ENCODE measurements at regions not wholly inside any gene's neighbourhood (a gene's known extent, or its start where the extent isn't known, plus 50 kb on each side); places are given as distances from the start of the nearest gene placed in this dataset.

DNA sequence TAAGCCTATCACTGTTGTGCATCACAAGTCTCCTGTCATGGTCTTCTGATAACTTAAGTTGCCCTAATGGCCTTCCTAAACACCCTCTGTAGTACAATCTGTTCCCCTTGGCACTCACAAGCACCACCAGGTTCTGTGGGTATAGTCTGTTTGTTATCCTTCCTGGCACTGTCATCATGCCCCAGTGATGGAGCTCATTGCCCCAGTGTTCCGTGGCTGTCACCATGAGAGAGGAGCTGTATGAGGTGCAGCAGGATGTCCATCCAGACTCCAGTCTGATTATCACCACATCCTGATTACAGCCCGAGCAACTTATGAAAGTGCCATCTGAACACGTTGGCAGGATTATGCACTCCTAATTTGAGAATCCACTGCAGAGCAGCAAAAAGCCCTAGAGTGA, 380.1 kb downstream of the FRK start:
- no peak overlapping the region for H3K4me3 ChIP-seq (ENCODE audit: low read depth, low read length, poor library complexity, severe bottlenecking)
- no peak overlapping the region for H2AFZ ChIP-seq (ENCODE audit: low read length)
- no peaks in the 10 kb centered on the region for H3K4me1 ChIP-seq (ENCODE audit: insufficient read depth, low read length, severe bottlenecking)

DNA sequence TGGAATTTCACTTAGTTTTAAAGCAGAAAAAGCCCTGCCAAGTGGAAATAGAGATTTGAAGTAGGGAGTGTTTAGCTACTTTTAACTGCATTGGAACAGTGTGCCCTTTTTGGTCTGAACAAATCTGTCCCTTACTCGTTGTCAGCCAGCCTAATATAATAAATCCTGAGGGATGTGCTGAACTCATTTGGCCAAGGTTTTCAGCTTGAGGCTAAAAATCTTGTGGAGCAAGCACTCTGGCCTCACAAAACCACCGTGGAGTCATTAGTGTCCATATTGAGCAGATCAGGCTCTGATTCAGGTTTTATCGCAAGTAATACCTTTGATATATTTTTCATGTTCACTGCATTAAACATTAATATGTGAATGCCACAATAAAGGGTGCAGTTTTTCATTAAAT, 383.5 kb downstream of the FRK start:
- Histone ChIP-seq H3K9me3 (ENCODE audit: low read length) (no peaks in the 10 kb centered on the region), H3K4me1 (ENCODE audit: insufficient read depth, low read length, severe bottlenecking) (no peaks in the 10 kb centered on the region), H3F3A (ENCODE audit: insufficient read depth, low read length) (no peaks in the 10 kb centered on the region), H3K9ac (ENCODE audit: low read length) (no peak overlapping the region), H4K20me1 (ENCODE audit: insufficient read depth, low read length) (no peaks in the 10 kb centered on the region), H3K4me3 (ENCODE audit: low read depth, low read length, poor library complexity, severe bottlenecking) (no peak overlapping the region), H3K36me3 (ENCODE audit: insufficient read depth, low read length) (no peaks in the 10 kb centered on the region), H3K4me2 (ENCODE audit: low read length) (no peak overlapping the region), H3K27ac (ENCODE audit: low read depth, low read length, poor library complexity, severe bottlenecking) (no peak overlapping the region), H2AFZ (ENCODE audit: low read length) (no peak overlapping the region), H3K27me3 (ENCODE audit: insufficient read depth, low read length) (no peaks in the 10 kb centered on the region), H3K79me2 (ENCODE audit: insufficient read depth, low read length) (no peaks in the 10 kb centered on the region), H3K9me2 (ENCODE audit: low read depth, low read length) (no peaks in the 10 kb centered on the region)
- TF ChIP-seq, protein P1, sequence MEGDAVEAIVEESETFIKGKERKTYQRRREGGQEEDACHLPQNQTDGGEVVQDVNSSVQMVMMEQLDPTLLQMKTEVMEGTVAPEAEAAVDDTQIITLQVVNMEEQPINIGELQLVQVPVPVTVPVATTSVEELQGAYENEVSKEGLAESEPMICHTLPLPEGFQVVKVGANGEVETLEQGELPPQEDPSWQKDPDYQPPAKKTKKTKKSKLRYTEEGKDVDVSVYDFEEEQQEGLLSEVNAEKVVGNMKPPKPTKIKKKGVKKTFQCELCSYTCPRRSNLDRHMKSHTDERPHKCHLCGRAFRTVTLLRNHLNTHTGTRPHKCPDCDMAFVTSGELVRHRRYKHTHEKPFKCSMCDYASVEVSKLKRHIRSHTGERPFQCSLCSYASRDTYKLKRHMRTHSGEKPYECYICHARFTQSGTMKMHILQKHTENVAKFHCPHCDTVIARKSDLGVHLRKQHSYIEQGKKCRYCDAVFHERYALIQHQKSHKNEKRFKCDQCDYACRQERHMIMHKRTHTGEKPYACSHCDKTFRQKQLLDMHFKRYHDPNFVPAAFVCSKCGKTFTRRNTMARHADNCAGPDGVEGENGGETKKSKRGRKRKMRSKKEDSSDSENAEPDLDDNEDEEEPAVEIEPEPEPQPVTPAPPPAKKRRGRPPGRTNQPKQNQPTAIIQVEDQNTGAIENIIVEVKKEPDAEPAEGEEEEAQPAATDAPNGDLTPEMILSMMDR (IDR thresholded peaks at IDR 0.05; ENCODE audit: low read length): no peak
- no peak for TF ChIP-seq EZH2 (IDR thresholded peaks at IDR 0.05; ENCODE audit: borderline replicate concordance, low read length)

More for the DNA sequence above, 380.1 kb downstream of the FRK start:
- H3K4me2 ChIP-seq (ENCODE audit: low read length): no peak overlapping the region
- no peaks in the 10 kb centered on the region for H4K20me1 ChIP-seq (ENCODE audit: insufficient read depth, low read length)
- H3K27ac ChIP-seq (ENCODE audit: low read depth, low read length, poor library complexity, severe bottlenecking): no peak overlapping the region
- no peak for TF ChIP-seq EZH2 (IDR thresholded peaks at IDR 0.05; ENCODE audit: borderline replicate concordance, low read length)
- TF ChIP-seq, protein P1 (IDR thresholded peaks at IDR 0.05; ENCODE audit: low read length): no peak
- H3K9ac ChIP-seq (ENCODE audit: low read length): no peak overlapping the region
- no peaks in the 10 kb centered on the region for H3F3A ChIP-seq (ENCODE audit: insufficient read depth, low read length)
- H3K9me2 ChIP-seq (ENCODE audit: low read depth, low read length): no peaks in the 10 kb centered on the region
- H3K36me3 ChIP-seq (ENCODE audit: insufficient read depth, low read length): no peaks in the 10 kb centered on the region
- H3K9me3 ChIP-seq (ENCODE audit: low read length): no peaks in the 10 kb centered on the region
- no peaks in the 10 kb centered on the region for H3K27me3 ChIP-seq (ENCODE audit: insufficient read depth, low read length)
- no peaks in the 10 kb centered on the region for H3K79me2 ChIP-seq (ENCODE audit: insufficient read depth, low read length)

DNA sequence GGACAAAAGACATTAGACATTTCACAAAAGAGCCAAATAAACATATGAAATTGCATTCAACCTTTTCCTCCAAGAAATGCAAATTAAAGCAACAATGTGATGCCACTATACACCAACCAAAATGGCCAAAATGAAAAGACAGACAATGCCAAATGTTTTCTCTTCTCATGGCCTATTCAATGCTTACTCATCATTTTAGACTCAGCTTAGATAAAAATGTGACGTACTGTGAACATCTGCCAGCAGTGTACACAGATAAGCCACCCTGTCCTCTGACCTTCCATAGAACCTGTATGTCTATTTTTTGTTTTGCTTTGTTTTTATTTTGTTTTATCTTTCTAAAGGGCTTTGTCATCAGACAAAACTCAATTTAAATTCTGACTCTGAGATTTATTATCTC, 385.2 kb downstream of the FRK start:
- Histone ChIP-seq H3K4me3 (ENCODE audit: low read depth, low read length, poor library complexity, severe bottlenecking) (no peak overlapping the region), H3K9me2 (ENCODE audit: low read depth, low read length) (no peaks in the 10 kb centered on the region), H3F3A (ENCODE audit: insufficient read depth, low read length) (no peaks in the 10 kb centered on the region), H3K27me3 (ENCODE audit: insufficient read depth, low read length) (no peaks in the 10 kb centered on the region), H4K20me1 (ENCODE audit: insufficient read depth, low read length) (no peaks in the 10 kb centered on the region), H3K36me3 (ENCODE audit: insufficient read depth, low read length) (no peaks in the 10 kb centered on the region), H3K27ac (ENCODE audit: low read depth, low read length, poor library complexity, severe bottlenecking) (no peak overlapping the region), H3K9ac (ENCODE audit: low read length) (no peak overlapping the region), H2AFZ (ENCODE audit: low read length) (no peak overlapping the region), H3K4me1 (ENCODE audit: insufficient read depth, low read length, severe bottlenecking) (no peaks in the 10 kb centered on the region), H3K79me2 (ENCODE audit: insufficient read depth, low read length) (no peaks in the 10 kb centered on the region), H3K9me3 (ENCODE audit: low read length) (no peaks in the 10 kb centered on the region), H3K4me2 (ENCODE audit: low read length) (no peak overlapping the region)
- no peak for TF ChIP-seq EZH2 (IDR thresholded peaks at IDR 0.05; ENCODE audit: borderline replicate concordance, low read length)
- TF ChIP-seq, protein P1 (IDR thresholded peaks at IDR 0.05; ENCODE audit: low read length): no peak

Measured in OCI-LY1 (cell line).